PC-3 (cell line): ENCODE measurements at regions not wholly inside any gene's neighbourhood (a gene's known extent, or its start where the extent isn't known, plus 50 kb on each side); places are given as distances from the start of the nearest gene placed in this dataset.

ENCODE experiments used
- EZH2 ChIP-seq: fragments of 300-600 bp; sonication (generic); IDR thresholded peaks from one replicate; pipeline ENCODE4 v1.6.1; 2017; ENCODE audit warnings: antibody characterized with exemption, mild to moderate bottlenecking, low read length; ENCODE audit not compliant: unreplicated experiment
- EZH2phosphoT487 ChIP-seq: fragments of 300-600 bp; sonication (generic); IDR thresholded peaks from 2 replicates; pipeline ENCODE4 v1.6.1; 2018; ENCODE audit warnings: mild to moderate bottlenecking, antibody characterized with exemption, low read length, borderline replicate concordance
- TF ChIP-seq, protein P1 (sequence below): fragments of 300-600 bp; sonication (generic); conservative IDR thresholded peaks from 2 replicates; pipeline ENCODE4 v1.5.1; 2017; ENCODE audit warnings: antibody characterized with exemption, low read depth, mild to moderate bottlenecking, low read length

GRCh38 chr10:94129393-94130130 is 135.8 kb downstream of the PLCE1 start:
- TF ChIP-seq, protein P1, sequence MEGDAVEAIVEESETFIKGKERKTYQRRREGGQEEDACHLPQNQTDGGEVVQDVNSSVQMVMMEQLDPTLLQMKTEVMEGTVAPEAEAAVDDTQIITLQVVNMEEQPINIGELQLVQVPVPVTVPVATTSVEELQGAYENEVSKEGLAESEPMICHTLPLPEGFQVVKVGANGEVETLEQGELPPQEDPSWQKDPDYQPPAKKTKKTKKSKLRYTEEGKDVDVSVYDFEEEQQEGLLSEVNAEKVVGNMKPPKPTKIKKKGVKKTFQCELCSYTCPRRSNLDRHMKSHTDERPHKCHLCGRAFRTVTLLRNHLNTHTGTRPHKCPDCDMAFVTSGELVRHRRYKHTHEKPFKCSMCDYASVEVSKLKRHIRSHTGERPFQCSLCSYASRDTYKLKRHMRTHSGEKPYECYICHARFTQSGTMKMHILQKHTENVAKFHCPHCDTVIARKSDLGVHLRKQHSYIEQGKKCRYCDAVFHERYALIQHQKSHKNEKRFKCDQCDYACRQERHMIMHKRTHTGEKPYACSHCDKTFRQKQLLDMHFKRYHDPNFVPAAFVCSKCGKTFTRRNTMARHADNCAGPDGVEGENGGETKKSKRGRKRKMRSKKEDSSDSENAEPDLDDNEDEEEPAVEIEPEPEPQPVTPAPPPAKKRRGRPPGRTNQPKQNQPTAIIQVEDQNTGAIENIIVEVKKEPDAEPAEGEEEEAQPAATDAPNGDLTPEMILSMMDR, result no peak
- TF ChIP-seq EZH2, result no peak
- no peak for TF ChIP-seq EZH2phosphoT487
